WTC11 (cell line): ENCODE measurements at regions not wholly inside any gene's neighbourhood (a gene's known extent, or its start where the extent isn't known, plus 50 kb on each side); places are given as distances from the start of the nearest gene placed in this dataset.

ENCODE experiments used
- ATAC-seq: fragments of 200-7000 bp; cut with Tn5 transposase; 2 replicates; pipeline ENCODE4 v1.10.0; 2021; ENCODE audit warnings: mild to moderate bottlenecking, moderate library complexity
- CTCF ChIA-PET: fragments of 300-600 bp; sonication (Branson Sonifier 250); formaldehyde crosslinking; loops from one replicate; lab custom pipeline; 2021; ENCODE audit warnings: antibody characterized with exemption; lab: Charles Lee
- POLR2A ChIA-PET: fragments of 350-600 bp; sonication (Branson Sonifier 250); formaldehyde crosslinking; loops from one replicate; lab custom pipeline; 2021; ENCODE audit warnings: antibody characterized with exemption; lab: Charles Lee
- DNase-seq: peaks from one replicate; pipeline ENCODE4 v3.0.0; 2021; ENCODE audit warnings: low spot score
- H3K27ac Mint-ChIP-seq: 2 replicates; pipeline ENCODE4 v1.8.0; 2021; ENCODE audit warnings: mixed read lengths
- H3K27me3 Mint-ChIP-seq: 2 replicates; pipeline ENCODE4 v1.8.0; 2021; ENCODE audit warnings: low read depth, mild to moderate bottlenecking, moderate library complexity, mixed read lengths
- H3K36me3 Mint-ChIP-seq: 2 replicates; pipeline ENCODE4 v1.8.0; 2021; ENCODE audit warnings: mixed read lengths
- H3K4me1 Mint-ChIP-seq: 2 replicates; pipeline ENCODE4 v1.8.0; 2022; ENCODE audit warnings: mixed read lengths
- H3K4me3 Mint-ChIP-seq: 2 replicates; pipeline ENCODE4 v1.8.0; 2021; ENCODE audit warnings: mild to moderate bottlenecking, moderate library complexity, mixed read lengths
- H3K9me3 Mint-ChIP-seq: 2 replicates; pipeline ENCODE4 v1.8.0; 2021; ENCODE audit warnings: mixed read lengths
- ATF1 ChIP-seq: sonication (generic); formaldehyde crosslinking; IDR thresholded peaks from 2 replicates; pipeline ENCODE4 v1.8.1; 2023; ENCODE audit warnings: mild to moderate bottlenecking, moderate library complexity, missing genetic modification reagents
- ESRRA ChIP-seq: sonication (generic); formaldehyde crosslinking; IDR thresholded peaks from 2 replicates; pipeline ENCODE4 v1.8.1; 2022; ENCODE audit warnings: mild to moderate bottlenecking, missing genetic modification reagents, borderline replicate concordance
- FOXP4 ChIP-seq: sonication (generic); formaldehyde crosslinking; IDR thresholded peaks from 2 replicates; pipeline ENCODE4 v1.8.0; 2022; ENCODE audit warnings: mild to moderate bottlenecking, missing genetic modification reagents
- GRHL2 ChIP-seq: fragments of 250-450 bp; sonication (Bioruptor Pico); IDR thresholded peaks from 2 replicates; pipeline ENCODE4 v1.8.0; 2022; ENCODE audit warnings: mild to moderate bottlenecking, moderate library complexity; ENCODE audit not compliant: insufficient replicate concordance, severe bottlenecking
- GTF2I ChIP-seq: fragments of 250-450 bp; sonication (Bioruptor Pico); conservative IDR thresholded peaks from 2 replicates; pipeline ENCODE4 v1.4.0; 2021; ENCODE audit warnings: mild to moderate bottlenecking
- HMGXB4 ChIP-seq: sonication (generic); formaldehyde crosslinking; IDR thresholded peaks from 2 replicates; pipeline ENCODE4 v1.8.1; 2023; ENCODE audit warnings: mild to moderate bottlenecking, moderate library complexity, missing genetic modification reagents
- JAZF1 ChIP-seq: fragments of 250-450 bp; sonication (Bioruptor Pico); IDR thresholded peaks from 2 replicates; pipeline ENCODE4 v1.9.0; 2021; ENCODE audit warnings: moderate library complexity, mild to moderate bottlenecking, inconsistent platforms
- KAT7 ChIP-seq: sonication (generic); formaldehyde crosslinking; IDR thresholded peaks from 2 replicates; pipeline ENCODE4 v1.8.1; 2023; ENCODE audit warnings: missing genetic modification reagents, mild to moderate bottlenecking, borderline replicate concordance
- MYBL2 ChIP-seq: sonication (generic); formaldehyde crosslinking; IDR thresholded peaks from 2 replicates; pipeline ENCODE4 v1.8.1; 2023; ENCODE audit warnings: mild to moderate bottlenecking, moderate library complexity, missing genetic modification reagents
- NFATC4 ChIP-seq: fragments of 250-450 bp; sonication (Bioruptor Pico); IDR thresholded peaks from 2 replicates; pipeline ENCODE4 v1.9.0; 2021; ENCODE audit warnings: mild to moderate bottlenecking
- NFE2L1 ChIP-seq: sonication (generic); formaldehyde crosslinking; IDR thresholded peaks from 2 replicates; pipeline ENCODE4 v1.8.1; 2023; ENCODE audit warnings: missing genetic modification reagents
- NFYB ChIP-seq: sonication (generic); formaldehyde crosslinking; conservative IDR thresholded peaks from 2 replicates; pipeline ENCODE4 v1.8.0; 2022; ENCODE audit warnings: low read depth, missing genetic modification reagents
- RELA ChIP-seq: sonication (generic); formaldehyde crosslinking; IDR thresholded peaks from 2 replicates; pipeline ENCODE4 v1.8.1; 2022; ENCODE audit warnings: missing genetic modification reagents, mild to moderate bottlenecking, borderline replicate concordance
- RORB ChIP-seq: fragments of 250-450 bp; sonication (Bioruptor Pico); IDR thresholded peaks from 2 replicates; pipeline ENCODE4 v1.9.0; 2021; ENCODE audit warnings: mild to moderate bottlenecking
- SMAD4 ChIP-seq: sonication (generic); formaldehyde crosslinking; IDR thresholded peaks from 2 replicates; pipeline ENCODE4 v1.8.0; 2022; ENCODE audit warnings: mild to moderate bottlenecking, missing genetic modification reagents
- TEAD4 ChIP-seq: sonication (generic); formaldehyde crosslinking; IDR thresholded peaks from 2 replicates; pipeline ENCODE4 v1.8.0; 2022; ENCODE audit warnings: mild to moderate bottlenecking, missing genetic modification reagents
- TP53 ChIP-seq: sonication (generic); formaldehyde crosslinking; IDR thresholded peaks from 2 replicates; pipeline ENCODE4 v1.8.1; 2023; ENCODE audit warnings: mild to moderate bottlenecking, missing genetic modification reagents
- ZMAT4 ChIP-seq: fragments of 250-450 bp; sonication (Bioruptor Pico); IDR thresholded peaks from 2 replicates; pipeline ENCODE4 v1.9.0; 2021; ENCODE audit warnings: mild to moderate bottlenecking
- ZNF281 ChIP-seq: sonication (generic); formaldehyde crosslinking; IDR thresholded peaks from 2 replicates; pipeline ENCODE4 v1.8.0; 2023; ENCODE audit warnings: mild to moderate bottlenecking, missing genetic modification reagents
- ZSCAN18 ChIP-seq: fragments of 250-450 bp; sonication (Bioruptor Pico); IDR thresholded peaks from 2 replicates; pipeline ENCODE4 v2.1.2; 2022; ENCODE audit warnings: mild to moderate bottlenecking, moderate library complexity

- ATAC-seq (no peak; the same call in 1 of the 2 replicates), DNase-seq (no peak)
- Mint-ChIP-seq H3K27me3 (peaks cover 8% of the 10 kb centered on the region), H3K27ac (no peak overlapping the region), H3K36me3 (no peaks in the 10 kb centered on the region), H3K9me3 (0 out of 2 replicates have a peak, but pooled peaks cover 7% of the 10 kb centered on the region), H3K4me3 (no peak overlapping the region), H3K4me1 (peaks cover 12% of the 10 kb centered on the region)
- ChIA-PET CTCF (interaction anchor here (0.5 to 1.8 kb wide), 3 partner anchors 25 to 1531 kb away, joined by 3 to 6 read pairs (median 3); no protein-coding TSS in a partner anchor), POLR2A (interaction anchor here (1.1 kb wide), 1 partner anchor 101 kb away, joined by 3 read pairs; no protein-coding TSS in a partner anchor)
- TF ChIP-seq ESRRA (CRISPR knock-in tag) (no peak), NFATC4 (CRISPR knock-in tag) (no peak), SMAD4 (CRISPR knock-in tag) (no peak), ZMAT4 (CRISPR knock-in tag) (no peak), TEAD4 (CRISPR knock-in tag) (no peak), GRHL2 (CRISPR knock-in tag) (no peak), GTF2I (CRISPR knock-in tag) (no peak), ATF1 (CRISPR knock-in tag) (no peak), HMGXB4 (no peak), NFE2L1 (CRISPR knock-in tag) (no peak), RORB (no peak), TP53 (CRISPR knock-in tag) (no peak), ZSCAN18 (no peak), RELA (no peak), JAZF1 (CRISPR knock-in tag) (no peak), MYBL2 (CRISPR knock-in tag) (no peak), NFYB (CRISPR knock-in tag) (no peak), KAT7 (CRISPR knock-in tag) (no peak), ZNF281 (no peak), FOXP4 (no peak)
Observed at GRCh38 chr4:26217961-26218676, 102.7 kb upstream of the RBPJ start.
